Fibroblast of lung (primary cell): ENCODE measurements at regions not wholly inside any gene's neighbourhood (a gene's known extent, or its start where the extent isn't known, plus 50 kb on each side); places are given as distances from the start of the nearest gene placed in this dataset.
"Not testable (repeated sequence)": the region's sequence is repeated elsewhere in the genome, so short reads cannot be mapped to it uniquely, and the experiment has no call there.

Experiments used
- DNase-seq, 2 donors: peaks; one replicate each; pipeline versions ENCODE4 v3.0.0 to v3.0.0-alpha.2; 2010; ENCODE audit warnings: low read depth in 2 of 2
- H2AFZ ChIP-seq: 2 replicates; pipeline ENCODE4 v1.5.1; 2012; ENCODE audit warnings: low read length, control low read depth, inconsistent platforms
- H3K27ac ChIP-seq: 2 replicates; pipeline ENCODE4 v1.5.1; 2011; ENCODE audit warnings: low read length, control low read depth; ENCODE audit not compliant: insufficient read depth
- H3K27me3 ChIP-seq: 2 replicates; pipeline ENCODE4 v1.5.1; 2011; ENCODE audit warnings: mild to moderate bottlenecking, low read length; ENCODE audit not compliant: control insufficient read depth, insufficient read depth
- H3K36me3 ChIP-seq: 2 replicates; pipeline ENCODE4 v1.5.1; 2011; ENCODE audit warnings: low read length; ENCODE audit not compliant: control insufficient read depth, insufficient read depth
- H3K4me1 ChIP-seq: 2 replicates; pipeline ENCODE4 v1.5.1; 2011; ENCODE audit warnings: low read length; ENCODE audit not compliant: control insufficient read depth, insufficient read depth; ENCODE audit errors: extremely low read depth
- H3K4me2 ChIP-seq: 2 replicates; pipeline ENCODE4 v1.5.1; 2011; ENCODE audit warnings: low read length, control low read depth; ENCODE audit not compliant: insufficient read depth; ENCODE audit errors: extremely low read depth
- H3K4me3 ChIP-seq, 4 experiments: fragments of 200-600 bp in 1 of 4; sonication (generic) in 1 of 4; replicated peaks in 1 of 4; 2 replicates each; pipeline ENCODE4 v1.5.1; 2011 to 2016; ENCODE audit warnings: low read length in 4 of 4, low read depth in 3 of 4, mild to moderate bottlenecking in 3 of 4, control low read depth in 2 of 4, inconsistent platforms in 1 of 4, mixed read lengths in 1 of 4; ENCODE audit not compliant: insufficient read depth in 1 of 4; ENCODE audit errors: control extremely low read depth in 1 of 4
- H3K79me2 ChIP-seq: 2 replicates; pipeline ENCODE4 v1.5.1; 2012; ENCODE audit warnings: mild to moderate bottlenecking, low read length, inconsistent platforms; ENCODE audit not compliant: control insufficient read depth, insufficient read depth
- H3K9ac ChIP-seq: 2 replicates; pipeline ENCODE4 v1.5.1; 2011; ENCODE audit warnings: mild to moderate bottlenecking, low read length, control low read depth; ENCODE audit not compliant: insufficient read depth
- H3K9me3 ChIP-seq: 2 replicates; pipeline ENCODE4 v1.5.1; 2012; ENCODE audit warnings: low read depth, low read length; ENCODE audit not compliant: control insufficient read depth, insufficient read depth
- H4K20me1 ChIP-seq: 2 replicates; pipeline ENCODE4 v1.5.1; 2011; ENCODE audit warnings: low read length; ENCODE audit not compliant: control insufficient read depth, insufficient read depth; ENCODE audit errors: extremely low read depth
- EZH2 ChIP-seq: IDR thresholded peaks from 2 replicates; pipeline ENCODE4 v1.5.1; 2012; ENCODE audit warnings: low read length, control low read depth, mild to moderate bottlenecking; ENCODE audit errors: missing control alignments
- TF ChIP-seq, protein P1 (sequence below), 2 donors: IDR thresholded peaks in 1 of 2; conservative IDR thresholded peaks in 1 of 2; 1 replicate in 1 of 2; 2 replicates in 1 of 2; pipeline ENCODE4 v1.5.1; 2011 to 2012; ENCODE audit warnings: low read length in 2 of 2, control low read depth in 1 of 2, inconsistent platforms in 1 of 2, low read depth in 1 of 2, mild to moderate bottlenecking in 1 of 2

- Histone ChIP-seq H3K27me3 (no peaks in the 10 kb centered on the region), H3K4me1 (no peaks in the 10 kb centered on the region), H3K4me2 (no peak overlapping the region), H3K79me2 (no peaks in the 10 kb centered on the region), H2AFZ (no peak overlapping the region), H3K4me3 (no peak overlapping the region), H3K36me3 (no peaks in the 10 kb centered on the region), H3K27ac (no peak overlapping the region), H3K9ac (no peak overlapping the region), H3K9me3 (no peaks in the 10 kb centered on the region), H4K20me1 (no peaks in the 10 kb centered on the region)
- TF ChIP-seq EZH2 = no peak
- TF ChIP-seq, protein P1, sequence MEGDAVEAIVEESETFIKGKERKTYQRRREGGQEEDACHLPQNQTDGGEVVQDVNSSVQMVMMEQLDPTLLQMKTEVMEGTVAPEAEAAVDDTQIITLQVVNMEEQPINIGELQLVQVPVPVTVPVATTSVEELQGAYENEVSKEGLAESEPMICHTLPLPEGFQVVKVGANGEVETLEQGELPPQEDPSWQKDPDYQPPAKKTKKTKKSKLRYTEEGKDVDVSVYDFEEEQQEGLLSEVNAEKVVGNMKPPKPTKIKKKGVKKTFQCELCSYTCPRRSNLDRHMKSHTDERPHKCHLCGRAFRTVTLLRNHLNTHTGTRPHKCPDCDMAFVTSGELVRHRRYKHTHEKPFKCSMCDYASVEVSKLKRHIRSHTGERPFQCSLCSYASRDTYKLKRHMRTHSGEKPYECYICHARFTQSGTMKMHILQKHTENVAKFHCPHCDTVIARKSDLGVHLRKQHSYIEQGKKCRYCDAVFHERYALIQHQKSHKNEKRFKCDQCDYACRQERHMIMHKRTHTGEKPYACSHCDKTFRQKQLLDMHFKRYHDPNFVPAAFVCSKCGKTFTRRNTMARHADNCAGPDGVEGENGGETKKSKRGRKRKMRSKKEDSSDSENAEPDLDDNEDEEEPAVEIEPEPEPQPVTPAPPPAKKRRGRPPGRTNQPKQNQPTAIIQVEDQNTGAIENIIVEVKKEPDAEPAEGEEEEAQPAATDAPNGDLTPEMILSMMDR (conservative IDR thresholded peaks at IDR 0.05 in 1 of 2, IDR thresholded peaks at IDR 0.05 in 1 of 2; ENCODE audit: low read depth in 1 of 2, low read length in 2 of 2) = no peak
- no peak for DNase-seq
Observed at GRCh38 chr1:215439549-215439948, 127.6 kb upstream of the KCTD3 start.

GRCh38 chr1:215444715-215445414, 122.2 kb upstream of the KCTD3 start:
- no peak for DNase-seq
- H2AFZ ChIP-seq = no peak overlapping the region
- TF ChIP-seq, protein P1 (conservative IDR thresholded peaks at IDR 0.05 in 1 of 2, IDR thresholded peaks at IDR 0.05 in 1 of 2; ENCODE audit: low read depth in 1 of 2, low read length in 2 of 2) = no peak
- TF ChIP-seq EZH2 = no peak
- no peak overlapping the region for H3K27ac ChIP-seq
- no peaks in the 10 kb centered on the region for H3K27me3 ChIP-seq
- no peaks in the 10 kb centered on the region for H4K20me1 ChIP-seq
- H3K79me2 ChIP-seq = no peaks in the 10 kb centered on the region
- no peaks in the 10 kb centered on the region for H3K4me1 ChIP-seq
- H3K9ac ChIP-seq = no peak overlapping the region
- no peaks in the 10 kb centered on the region for H3K36me3 ChIP-seq
- H3K4me3 ChIP-seq = no peak overlapping the region
- H3K9me3 ChIP-seq = no peaks in the 10 kb centered on the region
- H3K4me2 ChIP-seq = no peak overlapping the region

GRCh38 chr1:215448014-215448413, 119.1 kb upstream of the KCTD3 start:
- H3K27ac ChIP-seq, H3K36me3 ChIP-seq, H3K4me1 ChIP-seq, H4K20me1 ChIP-seq, H3K4me2 ChIP-seq, H3K9me3 ChIP-seq, H3K27me3 ChIP-seq, H3K9ac ChIP-seq, H3K4me3 ChIP-seq, H2AFZ ChIP-seq, H3K79me2 ChIP-seq: not testable (repeated sequence)
- peak in 1 of 2 donors; percentile 24 for DNase-seq

- not testable (repeated sequence) for H3K9ac ChIP-seq, H3K27me3 ChIP-seq, H2AFZ ChIP-seq, H3K27ac ChIP-seq, DNase-seq, H3K79me2 ChIP-seq, H4K20me1 ChIP-seq, H3K9me3 ChIP-seq, H3K36me3 ChIP-seq, H3K4me3 ChIP-seq, H3K4me1 ChIP-seq, H3K4me2 ChIP-seq
Observed at GRCh38 chr1:215449147-215449546, 118.0 kb upstream of the KCTD3 start.
